ENCODE measurements at regions not wholly inside any gene's neighbourhood (a gene's known extent, or its start where the extent isn't known, plus 50 kb on each side); places are given as distances from the start of the nearest gene placed in this dataset.
"Not testable (repeated sequence)": the region's sequence is repeated elsewhere in the genome, so short reads cannot be mapped to it uniquely, and the experiment has no call there.

GRCh38 chr5:158513490-158514318, 586.0 kb downstream of the EBF1 start:
- no peak for DNase-seq

GRCh38 chr5:158511454-158511853, 588.3 kb downstream of the EBF1 start:
- no peak for DNase-seq

GRCh38 chr5:158510479-158510878, 589.2 kb downstream of the EBF1 start:
- DNase-seq = no peak

GRCh38 chr5:158506648-158507047, 593.1 kb downstream of the EBF1 start:
- DNase-seq = no peak

GRCh38 chr5:158502686-158503085, 597.0 kb downstream of the EBF1 start:
- DNase-seq = no peak

- DNase-seq = no peak
These were observed 599.8 kb downstream of the EBF1 start for GRCh38 chr5:158499892-158500418.

- no peak for DNase-seq
These were observed 600.4 kb downstream of the EBF1 start for GRCh38 chr5:158499075-158499891.

GRCh38 chr5:158496624-158497023, 603.1 kb downstream of the EBF1 start:
- DNase-seq = no peak

- DNase-seq = no peak
These were observed 605.2 kb downstream of the EBF1 start for GRCh38 chr5:158494541-158494940.

GRCh38 chr5:158494044-158494443, 605.7 kb downstream of the EBF1 start:
- not testable (repeated sequence) for DNase-seq

- DNase-seq = no peak
These were observed 606.9 kb downstream of the EBF1 start for GRCh38 chr5:158492841-158493242.

- DNase-seq = no peak
These were observed 607.6 kb downstream of the EBF1 start for GRCh38 chr5:158492136-158492535.

GRCh38 chr5:158487664-158488063, 612.1 kb downstream of the EBF1 start:
- DNase-seq = no peak

GRCh38 chr5:158487156-158487555, 612.6 kb downstream of the EBF1 start:
- DNase-seq = no peak

- DNase-seq = no peak
These were observed 613.1 kb downstream of the EBF1 start for GRCh38 chr5:158486566-158486965.

- DNase-seq = no peak
These were observed 614.1 kb downstream of the EBF1 start for GRCh38 chr5:158485604-158486081.

GRCh38 chr5:158485047-158485446, 614.7 kb downstream of the EBF1 start:
- no peak for DNase-seq

- DNase-seq = no peak
These were observed 615.6 kb downstream of the EBF1 start for GRCh38 chr5:158484150-158484549.

- DNase-seq = no peak
These were observed 616.3 kb downstream of the EBF1 start for GRCh38 chr5:158483281-158483860.

- no peak for DNase-seq
These were observed 617.6 kb downstream of the EBF1 start for GRCh38 chr5:158482125-158482524.

GRCh38 chr5:158478139-158478538, 619.2 kb upstream of the CLINT1 start:
- DNase-seq = no peak

GRCh38 chr5:158477214-158477613, 618.3 kb upstream of the CLINT1 start:
- DNase-seq = no peak

- DNase-seq = no peak
These were observed 614.2 kb upstream of the CLINT1 start for GRCh38 chr5:158473016-158473635.

All from stimulated activated CD4-positive, alpha-beta T cell treated with anti-CD3 and anti-CD28 coated beads, Interleukin-2, amount 100 ng/mL, for 48 hours (primary cell).